NCI-H82 (cell line): ENCODE measurements at regions not wholly inside any gene's neighbourhood (a gene's known extent, or its start where the extent isn't known, plus 50 kb on each side); places are given as distances from the start of the nearest gene placed in this dataset.
"Not testable (repeated sequence)": the region's sequence is repeated elsewhere in the genome, so short reads cannot be mapped to it uniquely, and the experiment has no call there.

Experiments
- DNase-seq: peaks from one replicate; lab custom pipeline; 2025; lab: John Stamatoyannopoulos, UW

DNA sequence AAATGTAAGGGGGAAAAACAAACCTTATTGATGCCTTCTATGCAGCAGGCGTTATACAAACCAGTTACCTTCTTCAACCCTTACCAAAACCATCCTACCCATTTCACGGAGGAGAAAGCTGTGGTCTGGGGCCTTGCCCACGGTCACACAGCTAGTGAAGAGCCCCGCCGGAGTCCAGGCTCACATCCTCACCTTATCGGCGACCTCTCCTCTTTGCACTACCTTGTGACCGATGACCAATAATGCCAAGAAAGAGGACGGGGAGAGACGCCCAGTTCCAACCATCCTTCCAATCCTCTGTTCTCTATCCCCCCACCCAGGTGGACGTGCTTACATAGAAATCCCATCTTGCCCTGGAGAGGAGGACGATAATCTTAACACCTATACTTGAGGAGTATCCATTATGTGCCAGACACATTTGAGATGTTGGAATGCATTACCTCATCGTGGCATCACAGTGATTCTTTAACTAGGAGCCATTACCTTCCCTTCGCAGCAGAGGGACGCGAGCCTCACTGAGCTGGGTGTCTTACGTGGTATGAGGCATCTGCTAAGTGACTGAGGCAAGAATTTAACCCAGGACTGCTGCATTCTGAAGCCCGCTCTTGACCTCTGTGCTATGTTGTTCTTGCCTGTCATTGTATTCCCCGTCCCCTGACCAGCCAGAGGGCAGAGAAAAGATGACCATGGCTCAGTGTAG, 253.7 kb upstream of the B3GAT1 start:
- no peak for DNase-seq

DNA sequence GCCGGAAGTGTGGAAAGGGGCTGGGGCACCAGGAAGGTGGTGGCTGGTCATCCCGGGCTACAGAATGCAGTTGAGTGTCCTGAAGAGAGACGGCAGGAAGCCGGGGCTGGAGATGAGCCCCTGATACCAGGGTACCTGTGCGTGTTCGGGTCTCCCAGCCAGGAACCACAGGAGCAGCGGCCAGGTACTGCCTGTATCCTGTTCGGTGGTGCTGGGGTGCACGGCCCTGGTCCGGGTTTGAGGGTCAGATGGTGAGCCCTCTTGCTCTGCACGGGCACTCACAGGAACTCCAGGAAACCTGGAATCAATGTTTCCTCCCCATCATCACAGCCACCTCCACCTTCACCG, 253.1 kb upstream of the B3GAT1 start:
- DNase-seq = no peak

DNA sequence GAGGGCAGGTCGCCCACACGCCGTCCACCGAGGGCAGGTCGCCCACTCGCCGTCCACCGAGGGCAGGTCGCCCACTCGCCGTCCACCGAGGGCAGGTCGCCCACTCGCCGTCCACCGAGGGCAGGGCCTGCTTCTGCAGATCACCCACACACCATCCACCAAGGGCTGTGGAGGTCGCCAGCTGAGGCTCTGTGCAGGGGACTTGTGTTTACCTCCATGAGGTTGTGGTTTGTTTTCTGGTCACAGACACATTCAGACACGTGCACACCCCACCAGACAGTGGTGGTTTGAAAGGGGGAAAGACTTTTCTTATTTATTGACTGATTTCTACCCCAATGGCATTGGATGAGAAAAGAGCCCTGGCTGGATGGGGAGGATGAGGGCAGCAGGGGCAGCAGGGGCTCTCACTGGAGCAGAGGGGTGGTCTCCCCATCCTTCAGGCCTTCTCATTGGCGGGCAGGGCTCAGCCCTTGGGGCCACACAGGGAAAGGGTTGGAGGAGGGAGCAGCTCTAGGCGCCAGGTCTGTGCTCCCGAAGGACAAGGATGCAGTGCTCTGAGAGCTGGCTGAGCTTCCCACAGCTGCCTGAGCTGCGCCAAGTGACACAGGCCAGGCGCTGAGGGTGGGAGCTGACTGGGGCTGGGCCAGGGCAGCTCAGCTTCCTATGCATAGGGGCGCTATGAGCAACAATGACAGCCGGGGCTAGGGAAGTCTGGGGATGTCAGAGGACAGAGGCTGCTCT, 252.6 kb upstream of the B3GAT1 start:
- no peak for DNase-seq

DNA sequence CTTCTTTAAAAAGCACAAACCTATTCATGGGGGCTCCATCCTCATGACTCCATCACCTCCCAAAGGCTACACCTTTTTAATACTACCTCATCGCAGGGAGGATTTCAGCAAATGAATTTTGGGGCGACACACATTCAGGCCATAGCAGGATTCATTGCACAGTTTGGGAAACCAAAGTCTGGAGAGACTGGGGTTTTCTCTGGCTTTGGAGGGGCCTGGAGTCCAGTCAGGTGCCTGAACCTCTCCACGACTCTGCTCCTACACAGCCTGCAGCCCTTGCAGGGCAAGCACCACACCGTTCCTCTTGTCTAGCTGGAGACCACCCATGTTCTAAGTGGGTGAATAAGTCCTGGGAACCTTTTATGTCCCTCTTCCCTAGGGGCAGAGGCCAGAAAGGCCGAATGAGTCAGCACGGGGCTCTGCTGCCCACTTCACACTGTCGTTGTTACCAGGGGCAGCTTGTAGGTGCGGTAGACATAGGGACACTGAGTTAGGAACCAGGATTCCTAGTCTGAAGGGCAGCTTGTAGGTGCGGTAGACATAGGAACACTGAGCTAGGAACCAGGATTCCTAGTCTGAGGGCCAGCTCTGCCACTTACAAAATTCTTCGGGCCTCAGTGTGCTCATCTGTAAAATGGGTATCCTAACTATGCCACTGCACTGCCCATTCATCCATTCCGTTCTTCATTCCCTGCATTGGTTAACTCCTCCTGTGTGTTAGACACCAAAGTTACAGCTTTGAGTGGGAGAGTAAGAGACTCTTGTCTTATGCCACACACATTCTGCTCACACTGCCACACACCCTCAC, 251.7 kb upstream of the B3GAT1 start:
- no peak for DNase-seq

DNA sequence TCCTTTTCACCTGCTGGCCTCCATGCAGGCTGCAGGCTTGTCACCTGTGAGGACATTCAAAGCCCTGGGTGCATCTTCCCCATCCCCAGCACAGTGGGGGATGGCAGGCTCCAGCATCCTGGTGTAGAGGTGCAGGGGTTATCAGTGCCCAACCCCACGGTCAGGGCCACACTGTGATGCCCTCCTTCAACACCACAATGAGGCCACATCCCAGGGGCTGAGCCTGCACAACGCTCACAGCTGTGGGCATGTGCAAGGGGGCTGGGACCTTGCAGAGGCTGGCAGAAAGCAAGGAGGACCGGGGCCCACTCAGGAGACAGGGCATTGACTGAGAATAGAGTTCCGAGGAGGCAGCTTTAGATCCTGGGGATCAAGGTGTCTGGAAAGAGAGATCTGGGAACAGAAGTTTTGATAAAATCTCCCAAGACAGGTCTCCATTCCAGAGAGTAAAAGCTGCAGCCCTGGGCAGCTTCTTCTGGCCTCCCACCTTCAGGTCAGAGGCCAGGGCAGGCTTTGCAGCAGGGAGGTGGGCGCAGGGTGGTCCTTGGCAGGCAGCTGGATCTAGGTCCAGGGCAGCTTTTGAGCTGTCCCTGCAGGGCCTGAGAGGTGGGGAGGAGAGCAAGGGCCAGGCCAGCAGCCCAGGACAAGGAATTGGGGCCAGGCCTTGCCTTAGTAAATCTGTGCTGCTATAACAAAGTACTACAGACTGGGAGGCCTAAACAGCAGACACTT, 250.8 kb upstream of the B3GAT1 start:
- DNase-seq = no peak

DNA sequence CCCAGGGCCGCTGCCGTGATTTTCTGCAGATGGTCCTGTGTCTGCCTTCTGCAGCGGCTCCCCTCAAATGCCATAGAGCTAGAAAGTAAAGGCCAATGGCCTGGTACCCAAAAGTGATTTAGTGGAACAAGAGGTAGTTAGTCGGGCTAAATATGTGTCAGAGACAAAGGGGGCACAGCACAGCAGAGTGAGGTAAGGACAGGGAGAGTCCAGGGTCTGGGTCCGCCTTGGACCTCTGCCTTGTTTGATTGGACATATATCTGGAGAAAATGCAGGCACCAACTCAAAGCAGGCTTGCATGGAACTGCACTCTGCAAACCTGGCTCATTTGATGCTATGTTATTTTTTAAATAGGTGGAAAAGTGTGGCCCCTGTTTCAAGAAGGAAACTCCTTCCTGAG, 249.6 kb upstream of the B3GAT1 start:
- no peak for DNase-seq

DNA sequence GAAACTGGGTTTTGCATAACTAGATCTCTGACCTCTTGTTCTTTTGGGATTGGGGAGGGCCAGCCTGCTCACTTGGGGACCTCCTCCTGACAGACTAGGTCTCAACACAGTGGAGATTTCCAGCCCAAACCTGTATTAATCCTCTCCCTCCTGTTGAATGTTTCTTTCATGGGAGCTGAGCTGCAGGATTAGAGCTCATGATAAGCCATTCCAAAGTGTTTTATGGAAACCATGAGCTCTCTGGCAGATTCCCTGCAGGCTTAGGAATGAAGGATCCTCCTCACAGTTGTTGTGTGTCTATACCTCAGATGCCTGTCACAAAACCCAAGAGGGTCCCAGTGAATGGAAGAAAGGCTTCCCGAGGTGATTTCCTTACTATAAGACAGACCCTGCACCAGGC, 248.4 kb upstream of the B3GAT1 start:
- no peak for DNase-seq

DNA sequence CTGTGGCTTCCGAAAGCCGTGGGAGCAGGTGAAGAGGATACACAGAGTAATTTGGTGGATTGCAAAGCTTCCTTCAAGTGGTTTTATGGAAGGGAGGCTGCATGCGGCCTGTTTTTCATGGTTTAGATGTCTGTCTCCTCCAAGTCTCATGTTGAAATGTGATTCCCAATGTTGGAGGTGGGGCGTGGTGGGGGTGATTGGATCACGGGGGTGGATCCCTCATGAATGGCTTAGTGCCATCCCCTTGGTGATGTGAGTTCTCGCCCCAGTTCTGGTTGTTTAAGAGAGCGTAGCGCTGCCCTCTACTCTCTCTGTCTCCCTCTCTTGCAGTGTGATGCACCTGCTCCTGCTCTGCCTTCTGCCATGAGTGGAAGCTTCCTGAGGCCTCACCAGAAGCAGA, 247.8 kb upstream of the B3GAT1 start:
- DNase-seq = no peak

DNA sequence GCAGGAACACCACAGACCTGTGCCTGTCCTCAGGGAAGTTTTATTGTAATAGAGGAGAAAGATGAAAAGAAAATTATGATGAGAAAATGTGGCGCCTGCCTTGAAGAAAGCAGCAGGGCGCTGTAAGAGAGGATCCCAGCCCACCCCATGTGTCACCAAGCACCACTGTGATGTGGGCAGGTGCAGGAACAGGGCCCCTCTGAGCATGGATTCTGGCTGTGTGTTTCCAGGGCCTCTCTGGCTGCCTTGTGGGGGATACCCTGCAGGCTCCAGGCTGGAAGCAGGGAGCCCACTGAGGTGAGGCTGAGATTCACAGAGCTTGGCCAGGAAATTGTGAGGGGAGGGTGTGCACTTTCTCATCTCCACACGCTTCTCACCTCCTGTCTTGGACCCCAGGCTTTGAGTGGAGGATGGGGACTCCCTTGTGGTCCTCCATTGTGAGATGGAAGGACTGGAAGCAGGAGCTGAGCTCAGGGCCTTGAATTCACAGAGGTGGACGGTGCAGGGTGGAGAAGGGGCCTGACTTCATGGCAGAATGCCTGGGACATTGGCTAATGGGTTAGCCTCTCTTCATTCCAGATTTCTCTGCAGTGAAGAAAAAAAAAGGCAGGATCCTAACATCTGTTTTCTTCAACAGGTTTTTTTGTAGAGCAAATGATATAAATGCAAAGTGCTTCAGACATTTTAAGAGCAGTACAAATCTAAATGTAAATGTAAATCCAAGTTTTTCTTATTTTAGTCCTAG, 246.6 kb upstream of the B3GAT1 start:
- DNase-seq = no peak

DNA sequence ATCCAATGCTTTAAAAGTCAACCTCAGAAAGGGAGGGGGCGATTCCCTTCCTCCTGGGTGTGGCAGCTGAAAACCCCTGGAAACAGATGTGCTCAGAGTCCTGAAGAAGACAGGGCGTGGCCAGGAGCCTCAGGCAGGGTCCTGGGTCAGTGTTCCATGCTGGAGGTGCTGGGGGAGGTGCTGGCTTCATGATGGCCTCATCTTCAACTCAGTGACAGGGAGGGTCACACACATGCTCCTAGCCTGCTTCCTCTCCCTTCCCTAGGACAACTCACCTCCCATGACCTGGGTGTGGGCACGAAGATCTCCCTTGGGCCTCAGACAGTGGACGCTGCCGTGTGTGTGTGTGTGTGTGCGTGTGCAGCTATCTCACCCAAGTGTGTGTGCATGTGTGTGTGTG, 245.6 kb upstream of the B3GAT1 start:
- DNase-seq = no peak

DNA sequence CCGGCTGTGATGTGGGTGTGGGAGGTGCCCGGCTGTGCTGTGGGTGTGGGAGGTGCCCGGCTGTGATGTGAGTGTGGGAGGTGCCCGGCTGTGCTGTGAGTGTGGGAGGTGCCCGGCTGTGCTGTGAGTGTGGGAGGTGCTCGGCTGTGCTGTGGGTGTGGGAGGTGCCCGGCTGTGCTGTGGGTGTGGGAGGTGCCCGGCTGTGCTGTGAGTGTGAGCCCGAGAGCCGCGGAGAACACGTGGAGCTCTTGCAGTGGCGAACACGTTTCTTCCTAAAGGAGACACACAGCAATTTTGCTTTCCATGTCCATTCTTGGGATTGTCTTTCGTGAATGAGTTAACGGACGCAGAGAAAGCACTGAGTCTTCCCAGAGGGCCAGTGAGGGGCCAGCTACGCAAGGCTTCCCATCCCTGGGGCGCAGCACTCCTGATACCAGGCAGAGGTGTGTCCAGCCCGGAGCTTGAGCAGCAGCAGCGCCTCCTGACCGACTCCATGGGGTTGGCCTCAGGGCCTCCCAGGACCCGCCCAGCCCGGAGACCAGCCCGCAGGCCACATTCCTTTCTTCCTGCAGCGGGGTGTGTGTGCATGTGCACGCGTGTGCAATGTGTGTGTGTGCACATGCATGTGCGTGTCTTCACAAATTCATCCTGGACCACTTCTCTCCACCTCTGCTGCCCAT, 245.0 kb upstream of the B3GAT1 start:
- no peak for DNase-seq

DNA sequence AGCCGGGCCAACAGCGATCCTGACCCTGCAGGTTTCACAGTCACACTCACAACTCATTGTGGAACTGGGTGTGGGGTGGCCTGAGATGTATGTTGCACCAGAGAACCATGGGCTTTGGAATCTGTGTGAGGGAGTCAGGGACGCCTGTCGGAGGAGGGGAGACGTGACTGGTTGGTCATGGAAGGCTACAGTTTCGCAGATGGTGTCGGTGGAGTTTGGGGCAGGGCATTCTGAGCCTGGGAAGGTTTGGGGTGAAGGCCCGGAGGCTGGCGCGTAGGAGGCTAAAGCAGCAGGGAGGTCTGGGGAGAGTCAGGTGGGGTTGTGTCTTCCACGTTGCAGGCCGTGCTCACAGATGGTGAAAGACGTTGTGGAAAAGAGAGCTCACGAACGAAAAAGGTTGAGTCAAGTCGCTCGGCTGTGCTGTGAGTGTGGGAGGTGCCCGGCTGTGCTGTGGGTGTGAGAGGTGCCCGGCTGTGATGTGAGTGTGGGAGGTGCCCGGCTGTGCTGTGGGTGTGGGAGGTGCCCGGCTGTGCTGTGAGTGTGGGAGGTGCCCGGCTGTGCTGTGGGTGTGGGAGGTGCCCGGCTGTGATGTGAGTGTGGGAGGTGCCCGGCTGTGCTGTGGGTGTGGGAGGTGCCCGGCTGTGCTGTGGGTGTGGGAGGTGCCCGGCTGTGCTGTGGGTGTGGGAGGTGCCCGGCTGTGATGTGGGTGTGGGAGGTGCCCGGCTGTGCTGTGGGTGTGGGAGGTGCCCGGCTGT, 244.2 kb upstream of the B3GAT1 start:
- DNase-seq = not testable (repeated sequence)

DNA sequence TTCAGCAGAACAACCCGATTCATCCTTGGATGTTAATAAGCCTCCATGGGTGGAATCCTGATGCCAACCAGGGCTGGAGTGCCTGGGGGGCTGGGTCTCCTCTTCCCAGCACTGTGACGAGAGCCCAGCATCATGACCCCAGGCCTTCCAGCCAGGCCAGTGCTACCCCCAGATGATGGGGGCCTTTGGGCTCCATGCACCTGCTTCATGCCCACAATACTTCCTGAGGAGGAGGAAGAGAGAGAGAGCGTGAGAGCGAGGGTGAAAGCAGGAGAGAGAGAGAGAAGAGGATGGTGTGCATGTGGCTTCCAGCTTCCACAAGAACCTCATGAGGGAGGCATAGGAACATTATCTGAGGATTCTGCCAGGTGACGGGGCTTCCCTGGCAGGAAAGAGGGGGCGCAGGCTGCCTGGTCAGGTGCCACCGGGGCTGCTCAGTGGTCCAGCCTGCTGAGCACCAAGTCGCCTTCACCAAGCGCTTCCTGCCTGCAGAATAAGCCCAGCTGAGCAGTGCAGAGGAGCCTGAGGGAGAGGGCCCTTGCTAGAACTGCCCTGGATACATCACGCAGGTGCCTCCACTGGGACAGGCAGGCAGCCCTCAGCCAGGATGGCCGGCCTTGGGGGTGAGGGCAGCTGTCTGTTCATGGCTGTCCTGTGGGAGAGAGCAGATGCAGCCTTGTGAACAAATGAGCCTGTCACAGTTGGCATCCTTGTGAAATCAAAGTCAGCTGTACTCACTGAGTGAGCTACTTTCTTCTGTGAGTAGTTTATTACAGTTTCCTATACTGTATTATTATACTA, 243.3 kb upstream of the B3GAT1 start:
- no peak for DNase-seq

DNA sequence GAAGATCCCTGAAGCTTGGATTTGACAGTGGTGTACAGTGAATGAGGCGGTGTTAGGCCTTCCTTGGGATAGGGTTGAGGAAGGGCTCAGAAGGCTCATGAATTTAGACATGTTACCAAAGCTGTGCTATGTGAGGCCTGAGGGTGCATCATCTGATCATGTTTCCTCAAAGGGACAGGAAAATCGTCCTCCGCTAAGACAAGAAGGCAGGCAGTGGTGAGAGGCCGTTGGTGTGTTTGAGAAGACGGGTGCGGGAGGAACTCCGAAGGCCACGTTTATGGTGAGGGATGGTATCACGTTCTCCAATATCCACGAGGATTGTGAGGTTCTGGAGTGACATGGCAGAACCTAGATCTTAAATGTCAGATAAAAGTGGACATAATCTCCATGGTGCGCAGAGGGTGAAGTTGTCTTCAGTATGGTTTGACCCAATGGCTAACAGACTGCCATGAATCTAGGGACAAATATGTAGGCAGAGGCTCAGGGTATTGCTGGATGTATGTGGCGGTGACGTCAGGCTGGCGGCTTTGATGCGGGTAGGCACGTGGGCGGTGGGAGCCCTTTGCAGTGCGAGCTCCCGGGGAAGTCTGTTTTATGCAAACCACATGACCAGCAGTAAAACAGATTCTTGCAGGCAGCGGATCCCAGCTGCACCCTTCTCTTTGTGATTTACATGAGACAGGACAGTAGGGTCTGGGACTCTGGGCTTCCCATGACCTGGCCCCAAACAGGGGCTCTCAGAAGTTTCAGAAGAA, 242.3 kb upstream of the B3GAT1 start:
- DNase-seq = no peak

DNA sequence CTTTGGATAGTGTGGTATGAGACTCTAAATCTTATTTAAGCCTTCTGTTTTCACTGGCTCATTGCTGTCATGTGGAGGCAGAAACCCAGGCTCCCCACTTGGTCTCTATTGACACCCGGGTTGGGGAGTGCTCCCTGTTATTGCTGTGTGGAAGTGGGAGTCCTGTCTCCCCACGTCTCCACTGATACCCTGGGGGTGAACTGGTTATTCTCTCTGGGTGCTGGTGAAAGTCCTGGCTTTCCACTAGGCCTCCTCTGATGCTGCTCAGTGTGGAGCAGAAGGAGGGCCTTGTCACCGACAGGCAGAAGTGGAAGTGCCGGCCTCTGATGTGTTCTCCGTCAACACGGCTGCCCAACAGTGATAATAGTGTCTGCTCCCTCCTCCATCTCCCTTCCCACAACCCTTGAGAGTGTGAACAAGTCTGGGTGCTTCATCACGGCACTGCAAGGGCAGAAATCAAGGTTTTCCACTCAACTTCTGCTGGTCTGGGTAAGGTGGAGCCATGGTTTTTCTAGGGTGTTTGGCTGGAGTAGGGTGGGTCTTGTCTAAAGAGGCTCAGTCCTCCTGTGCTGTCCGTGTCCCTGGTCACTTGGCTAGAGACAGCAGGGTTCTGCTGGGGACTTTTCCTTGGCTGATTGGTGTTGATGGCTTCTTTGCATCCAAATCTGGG, 240.7 kb upstream of the B3GAT1 start:
- no peak for DNase-seq

DNA sequence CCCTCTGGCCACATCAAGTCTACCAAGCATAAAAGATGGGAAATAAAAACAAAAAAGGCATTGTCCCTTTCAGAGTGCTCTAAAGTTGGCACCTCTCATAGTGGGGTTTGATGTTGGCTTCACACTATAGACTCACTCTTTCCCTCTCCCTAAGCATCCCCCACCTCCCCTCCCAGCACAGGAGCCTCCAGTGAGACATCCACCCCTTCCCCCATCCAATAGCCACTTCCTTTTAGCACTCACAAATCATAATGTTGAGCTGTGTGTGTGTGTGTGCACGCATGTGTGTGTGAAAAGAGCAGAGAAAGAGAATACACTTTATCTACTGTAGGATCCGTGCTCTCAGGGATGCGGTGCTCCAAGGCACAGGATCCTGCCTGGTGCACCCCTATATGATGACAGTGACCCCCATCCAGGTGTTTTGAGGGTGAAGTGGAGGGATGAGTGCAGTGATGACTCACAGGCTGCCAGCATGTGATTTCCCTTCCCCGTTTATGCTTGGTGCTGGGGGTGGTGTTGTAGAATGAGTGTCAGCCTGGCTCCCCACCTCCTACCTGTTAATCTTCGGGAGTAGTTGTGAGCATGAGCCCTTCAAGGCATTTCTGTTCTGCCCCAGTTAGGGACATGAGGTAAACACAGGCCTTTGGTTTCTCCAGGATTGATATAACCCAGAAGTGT, 235.2 kb upstream of the B3GAT1 start:
- no peak for DNase-seq

DNA sequence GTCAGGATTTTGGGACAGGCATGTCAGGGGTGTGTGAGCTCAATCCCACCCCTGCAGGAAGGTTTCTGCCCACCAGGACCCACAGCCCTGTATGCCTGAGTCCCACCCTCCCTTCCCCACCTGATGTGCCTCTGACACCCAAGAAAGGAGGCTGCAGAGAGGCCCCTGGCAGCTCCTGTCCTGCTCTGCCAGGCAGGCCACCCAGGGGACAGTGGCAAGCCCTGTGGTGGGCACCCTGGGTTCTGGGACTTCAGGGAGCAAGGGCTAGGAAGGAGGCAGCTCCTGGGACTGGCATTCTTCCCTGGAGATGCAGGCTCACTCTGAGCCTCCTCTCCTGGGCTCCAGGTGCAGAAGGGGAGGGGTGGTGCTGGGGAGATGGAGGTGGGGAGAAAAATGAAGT, 234.5 kb upstream of the B3GAT1 start:
- DNase-seq = no peak

DNA sequence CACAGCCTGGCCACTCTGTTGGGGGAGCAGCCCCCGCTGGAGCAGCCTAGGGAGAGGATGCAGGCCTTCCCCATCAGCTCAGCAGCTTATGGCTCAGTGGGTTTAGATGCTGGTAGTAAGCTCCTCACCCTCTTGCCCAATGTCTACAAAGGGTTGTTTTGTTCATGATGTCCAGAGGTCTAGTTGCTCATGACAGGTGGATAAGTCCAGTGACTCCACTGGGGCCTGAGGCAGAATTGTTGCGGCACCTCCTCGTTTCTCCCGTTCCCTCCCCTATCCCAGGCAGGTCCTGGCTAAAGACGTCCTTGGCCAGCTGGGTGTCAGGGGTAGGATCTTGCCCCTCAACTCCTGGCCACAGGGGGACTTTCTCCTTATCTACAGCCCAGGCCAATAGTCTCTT, 233.5 kb upstream of the B3GAT1 start:
- no peak for DNase-seq
